ENCODE measurements at regions not wholly inside any gene's neighbourhood (a gene's known extent, or its start where the extent isn't known, plus 50 kb on each side); places are given as distances from the start of the nearest gene placed in this dataset.

- BruUV-seq (replicated peaks), result no TSS peak
- in situ Hi-C loops (cut with MboI), result no loop called here
Measured at GRCh38 chr6:67393356-67393755, 1241.7 kb upstream of the ADGRB3 start.

More at GRCh38 chr6:67393356-67393755, 1241.7 kb upstream of the ADGRB3 start:
- no peak overlapping the region for H3K9ac ChIP-seq (ENCODE audit: insufficient read depth in 1 of 2, low read depth in 2 of 2, low read length in 2 of 2)
- H4K20me1 ChIP-seq (replicated peaks; ENCODE audit: control insufficient read depth, insufficient read depth, low read length), result no peaks in the 10 kb centered on the region
- H3K4me2 ChIP-seq (ENCODE audit: insufficient read depth, low read length), result no peak overlapping the region
- no peak overlapping the region for H3K27ac ChIP-seq (ENCODE audit: extremely low read depth, low read depth, low read length)
- no peaks in the 10 kb centered on the region for H3K79me2 ChIP-seq (ENCODE audit: control insufficient read depth, insufficient read depth, low read length)
- no peak for DNase-seq (ENCODE audit: extremely low read depth in 1 of 4, low spot score in 3 of 4)
- ChIA-PET POLR2A (no interaction called here), CTCF (ENCODE audit: low intra/inter-chr PET ratio) (no interaction called here)
- no peaks in the 10 kb centered on the region for H3K4me1 ChIP-seq (replicated peaks in 1 of 2; ENCODE audit: control insufficient read depth in 2 of 2, insufficient read depth in 2 of 2, low read length in 2 of 2)
- no peak overlapping the region for H3K4me3 ChIP-seq
- TF ChIP-seq RNF219 (CRISPR knock-in tag; IDR thresholded peaks at IDR 0.05), result no peak
- TF ChIP-seq GABPB1 (CRISPR knock-in tag; IDR thresholded peaks at IDR 0.05), result no peak
- no peak for TF ChIP-seq HNRNPL (IDR thresholded peaks at IDR 0.05; ENCODE audit: low read depth, low read length)
- no peak for TF ChIP-seq HMGXB4 (CRISPR knock-in tag; IDR thresholded peaks at IDR 0.05)
- no peak for TF ChIP-seq BCLAF1 (IDR thresholded peaks at IDR 0.05; ENCODE audit: borderline replicate concordance in 1 of 2, control insufficient read depth in 1 of 2, low read depth in 2 of 2, low read length in 1 of 2)
- TF ChIP-seq ATF2 (CRISPR knock-in tag; IDR thresholded peaks at IDR 0.05), result no peak
- no peak for TF ChIP-seq NCOA4 (IDR thresholded peaks at IDR 0.05; ENCODE audit: partially characterized antibody)
- TF ChIP-seq GTF2F1 (IDR thresholded peaks at IDR 0.05; ENCODE audit: low read depth, low read length), result no peak
- TF ChIP-seq HOXB6 (CRISPR knock-in tag; IDR thresholded peaks at IDR 0.05; ENCODE audit: borderline replicate concordance), result no peak
- no peak for TF ChIP-seq ZNF449 (CRISPR knock-in tag; IDR thresholded peaks at IDR 0.05)
- no peak for TF ChIP-seq ZNF133 (CRISPR knock-in tag; IDR thresholded peaks at IDR 0.05)
- no peak for TF ChIP-seq ZNF121 (CRISPR knock-in tag; conservative IDR thresholded peaks at IDR 0.05)
- TF ChIP-seq RFX1 (IDR thresholded peaks at IDR 0.05), result no peak
- no peak for TF ChIP-seq TAL1 (IDR thresholded peaks at IDR 0.05)
- H3K9me1 ChIP-seq (ENCODE audit: control insufficient read depth, insufficient read depth, low read length), result no peaks in the 10 kb centered on the region
- intact Hi-C loops (cut with micrococcal nuclease), result no loop called here
- 0% methylated on average over 1 of the region's 1 CpG for WGBS (ENCODE audit: insufficient coverage, low coverage, missing lambda C conversion rate)
- peaks cover 3% of the 10 kb centered on the region for H3K9me3 ChIP-seq (replicated peaks; ENCODE audit: control insufficient read depth, insufficient read depth, low read depth, low read length)
- no peaks in the 10 kb centered on the region for H3K27me3 ChIP-seq (ENCODE audit: control insufficient read depth in 2 of 2, insufficient read depth in 2 of 2, low read length in 2 of 2)
- H2AFZ ChIP-seq (ENCODE audit: low read depth, low read length), result no peak overlapping the region
- no peaks in the 10 kb centered on the region for H3K36me3 ChIP-seq (ENCODE audit: control insufficient read depth, insufficient read depth, low read length)
- ATAC-seq, result no peak
- FAIRE-seq, result no peak

All from K562 (cell line).